Mononuclear cell (primary cell): ENCODE measurements at regions not wholly inside any gene's neighbourhood (a gene's known extent, or its start where the extent isn't known, plus 50 kb on each side); places are given as distances from the start of the nearest gene placed in this dataset.

ENCODE experiments used
- H3K27me3 ChIP-seq: 2 replicates; pipeline ENCODE4 v1.6.0; 2011; ENCODE audit warnings: low read length, control low read depth; ENCODE audit not compliant: insufficient read depth
- H3K4me1 ChIP-seq: 2 replicates; pipeline ENCODE4 v1.5.1; 2011; ENCODE audit warnings: mild to moderate bottlenecking, low read length, control low read depth; ENCODE audit not compliant: insufficient read depth
- H3K4me3 ChIP-seq: 2 replicates; pipeline ENCODE4 v1.5.1; 2011; ENCODE audit warnings: mild to moderate bottlenecking, low read length, moderate library complexity
- H3K9me3 ChIP-seq: 2 replicates; pipeline ENCODE4 v1.5.1; 2011; ENCODE audit warnings: low read depth, mild to moderate bottlenecking, control low read depth, low read length

GRCh38 chr2:134070281-134070741, 183.6 kb upstream of the MGAT5 start:
- H3K4me1 ChIP-seq, result no peaks in the 10 kb centered on the region
- H3K9me3 ChIP-seq, result no peaks in the 10 kb centered on the region
- H3K27me3 ChIP-seq, result no peaks in the 10 kb centered on the region
- no peak overlapping the region for H3K4me3 ChIP-seq

DNA sequence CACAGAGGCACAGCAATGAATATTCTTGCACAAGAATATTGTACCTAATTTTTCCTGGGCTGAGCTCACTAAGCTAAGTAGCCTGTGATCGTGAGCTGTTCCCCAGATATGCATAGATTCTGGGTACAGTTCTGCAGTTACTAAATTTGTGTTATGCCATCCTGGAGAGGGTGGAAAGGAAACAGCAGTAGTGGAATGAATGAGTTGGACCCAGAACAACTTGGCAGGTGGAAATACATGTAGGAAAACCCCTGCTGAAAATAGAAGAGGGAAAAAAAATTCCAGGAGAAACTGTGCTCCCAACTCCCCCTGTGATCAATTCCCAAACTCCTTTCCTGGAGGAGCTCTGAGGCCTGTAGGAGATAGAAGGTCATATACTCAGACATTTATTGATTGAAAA, 181.5 kb upstream of the MGAT5 start:
- no peaks in the 10 kb centered on the region for H3K9me3 ChIP-seq
- H3K4me3 ChIP-seq, result no peak overlapping the region
- H3K27me3 ChIP-seq, result no peaks in the 10 kb centered on the region
- no peaks in the 10 kb centered on the region for H3K4me1 ChIP-seq

- Histone ChIP-seq H3K9me3 (no peaks in the 10 kb centered on the region), H3K4me3 (no peak overlapping the region), H3K4me1 (no peaks in the 10 kb centered on the region), H3K27me3 (no peaks in the 10 kb centered on the region)
Measured at GRCh38 chr2:134073023-134073422, 180.8 kb upstream of the MGAT5 start.

- no peaks in the 10 kb centered on the region for H3K27me3 ChIP-seq
- no peak overlapping the region for H3K4me3 ChIP-seq
Measured at GRCh38 chr2:134074619-134075018, 179.3 kb upstream of the MGAT5 start.

GRCh38 chr2:134075204-134075603, 178.7 kb upstream of the MGAT5 start:
- Histone ChIP-seq H3K4me1 (no peaks in the 10 kb centered on the region), H3K9me3 (no peaks in the 10 kb centered on the region), H3K4me3 (no peak overlapping the region), H3K27me3 (no peaks in the 10 kb centered on the region)

More at GRCh38 chr2:134074619-134075018, 179.3 kb upstream of the MGAT5 start:
- Histone ChIP-seq H3K9me3 (no peaks in the 10 kb centered on the region), H3K4me1 (no peaks in the 10 kb centered on the region)

GRCh38 chr2:134078354-134078753, 175.5 kb upstream of the MGAT5 start:
- H3K27me3 ChIP-seq, result no peaks in the 10 kb centered on the region
- H3K4me3 ChIP-seq, result no peak overlapping the region
- H3K4me1 ChIP-seq, result no peaks in the 10 kb centered on the region
- no peaks in the 10 kb centered on the region for H3K9me3 ChIP-seq

GRCh38 chr2:134079373-134079772, 174.5 kb upstream of the MGAT5 start:
- Histone ChIP-seq H3K4me3 (no peak overlapping the region), H3K9me3 (no peaks in the 10 kb centered on the region), H3K27me3 (no peaks in the 10 kb centered on the region), H3K4me1 (no peaks in the 10 kb centered on the region)

GRCh38 chr2:134080386-134081089, 173.3 kb upstream of the MGAT5 start:
- no peaks in the 10 kb centered on the region for H3K27me3 ChIP-seq
- H3K4me1 ChIP-seq, result no peaks in the 10 kb centered on the region
- H3K9me3 ChIP-seq, result no peaks in the 10 kb centered on the region
- no peak overlapping the region for H3K4me3 ChIP-seq

DNA sequence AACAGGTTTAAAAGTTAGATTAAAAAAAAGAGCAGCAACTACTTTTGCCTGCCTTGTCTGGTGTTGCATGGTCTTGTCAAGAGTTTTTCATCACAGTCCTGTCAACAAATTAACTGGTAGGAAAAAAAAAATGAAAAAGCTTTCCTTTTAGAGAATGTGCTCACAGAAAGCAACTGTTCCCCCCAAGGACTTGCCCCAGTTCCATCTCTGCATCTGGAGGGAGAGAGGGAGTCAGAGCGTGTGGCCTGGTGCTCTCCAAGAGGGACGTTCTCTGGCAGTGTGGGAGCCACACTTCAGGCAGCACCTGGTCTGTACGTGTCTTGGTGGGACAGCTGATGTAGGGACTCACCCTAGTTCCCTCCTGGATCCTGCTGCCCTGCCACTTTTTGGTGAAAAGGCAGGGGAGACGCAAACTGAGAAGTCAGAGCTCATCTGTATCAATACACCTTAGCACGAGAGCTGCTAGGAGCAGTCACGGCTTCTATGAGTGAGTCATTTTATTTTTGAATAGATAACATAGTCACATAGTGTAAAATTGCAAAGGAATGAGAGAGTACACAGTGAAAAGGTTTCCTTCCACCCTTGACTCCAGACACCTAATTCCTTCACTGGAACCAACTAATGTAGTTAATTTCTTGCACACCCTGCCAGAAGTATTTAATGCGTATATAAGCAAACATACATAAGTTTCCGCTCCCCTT, 172.5 kb upstream of the MGAT5 start:
- Histone ChIP-seq H3K4me1 (no peaks in the 10 kb centered on the region), H3K9me3 (no peaks in the 10 kb centered on the region), H3K27me3 (no peaks in the 10 kb centered on the region), H3K4me3 (no peak overlapping the region)

GRCh38 chr2:134083548-134083947, 170.3 kb upstream of the MGAT5 start:
- Histone ChIP-seq H3K9me3 (no peaks in the 10 kb centered on the region), H3K27me3 (no peaks in the 10 kb centered on the region), H3K4me3 (no peak overlapping the region), H3K4me1 (no peaks in the 10 kb centered on the region)

DNA sequence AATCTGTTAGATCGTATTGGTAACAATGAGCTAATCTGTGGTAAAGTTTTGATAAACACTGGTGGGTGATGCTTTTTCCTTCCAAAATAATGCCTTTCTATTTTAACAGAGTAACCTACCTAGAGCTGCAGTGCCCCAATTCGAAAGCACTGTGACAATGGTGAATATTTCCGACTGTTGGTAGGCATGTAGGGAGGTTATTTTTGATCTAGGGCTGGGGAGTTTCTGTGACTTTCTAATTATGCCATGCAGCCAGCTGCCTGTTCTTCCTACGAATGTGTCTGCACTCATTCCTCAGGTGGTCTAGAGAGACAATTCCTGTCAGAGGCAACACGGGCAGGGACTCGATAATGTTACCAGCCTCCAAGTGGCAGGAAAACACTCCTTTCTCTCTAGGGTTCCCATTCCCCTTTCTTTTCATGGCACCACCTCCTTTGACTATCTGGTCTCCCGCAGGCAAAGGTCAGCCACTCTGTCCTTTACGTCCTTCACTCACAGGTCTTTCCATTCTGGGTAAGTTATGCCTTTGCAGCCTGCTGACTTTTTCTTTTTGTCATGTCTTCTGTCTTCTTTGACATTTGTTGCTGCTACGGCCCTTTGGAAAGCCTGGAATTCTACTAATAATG, 167.2 kb upstream of the MGAT5 start:
- H3K4me1 ChIP-seq, result no peaks in the 10 kb centered on the region
- H3K4me3 ChIP-seq, result no peak overlapping the region

DNA sequence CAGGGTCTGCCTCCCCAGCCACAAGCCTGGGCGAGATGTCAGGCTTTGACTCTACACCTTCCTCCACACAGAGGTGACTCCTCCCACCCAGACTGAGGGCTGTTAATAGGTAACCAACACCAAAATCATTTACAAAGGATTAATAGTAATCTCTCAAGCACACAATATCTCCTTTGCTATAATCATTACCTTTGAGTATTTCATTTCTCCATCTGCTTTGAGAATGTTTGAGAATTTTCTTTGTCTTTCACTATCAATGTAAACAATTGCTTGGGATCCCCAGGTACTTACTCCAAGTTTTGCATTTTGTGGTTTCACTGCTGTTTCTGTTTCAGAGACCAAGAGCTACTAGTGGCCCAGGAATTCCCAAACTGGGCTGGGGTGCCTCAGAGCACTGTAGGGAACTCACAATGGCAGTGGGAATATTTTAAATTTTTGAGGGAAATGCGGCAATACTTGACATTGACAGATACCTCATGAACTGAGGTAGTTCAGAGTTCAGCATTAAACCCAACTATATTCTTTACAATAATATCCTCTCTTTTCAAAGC, 166.4 kb upstream of the MGAT5 start:
- Histone ChIP-seq H3K27me3 (no peaks in the 10 kb centered on the region), H3K4me3 (no peak overlapping the region), H3K4me1 (no peaks in the 10 kb centered on the region), H3K9me3 (no peaks in the 10 kb centered on the region)

More for the DNA sequence above, 167.2 kb upstream of the MGAT5 start:
- H3K9me3 ChIP-seq, result no peaks in the 10 kb centered on the region
- H3K27me3 ChIP-seq, result no peaks in the 10 kb centered on the region

GRCh38 chr2:134089454-134089853, 164.4 kb upstream of the MGAT5 start:
- no peaks in the 10 kb centered on the region for H3K27me3 ChIP-seq
- no peaks in the 10 kb centered on the region for H3K9me3 ChIP-seq
- no peaks in the 10 kb centered on the region for H3K4me1 ChIP-seq
- H3K4me3 ChIP-seq, result no peak overlapping the region

DNA sequence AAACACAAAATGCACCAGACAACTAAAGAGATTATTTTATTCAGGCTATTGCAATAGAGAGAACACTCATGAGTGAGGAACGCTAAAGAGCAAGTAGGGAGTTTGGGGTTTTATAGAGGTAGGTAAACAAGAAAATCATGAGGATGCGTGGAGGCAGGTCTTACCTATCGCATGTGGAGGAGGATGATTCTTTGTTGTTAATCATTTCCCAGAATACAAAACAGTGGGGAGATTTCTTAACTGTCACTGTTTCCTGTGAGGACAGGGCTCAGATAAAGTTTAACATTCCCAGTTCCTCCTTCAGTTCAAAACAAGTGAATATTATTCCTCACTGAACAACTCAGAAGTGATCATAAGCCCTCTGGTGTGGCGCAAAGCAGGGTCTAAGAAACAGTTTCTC, 156.1 kb upstream of the MGAT5 start:
- no peaks in the 10 kb centered on the region for H3K4me1 ChIP-seq
- no peaks in the 10 kb centered on the region for H3K9me3 ChIP-seq
- H3K27me3 ChIP-seq, result no peaks in the 10 kb centered on the region
- H3K4me3 ChIP-seq, result no peak overlapping the region

GRCh38 chr2:134098321-134098720, 155.6 kb upstream of the MGAT5 start:
- no peaks in the 10 kb centered on the region for H3K4me1 ChIP-seq
- no peak overlapping the region for H3K4me3 ChIP-seq
- no peaks in the 10 kb centered on the region for H3K9me3 ChIP-seq
- H3K27me3 ChIP-seq, result no peaks in the 10 kb centered on the region
